Adrenal gland (tissue), 9 donors: ENCODE measurements at regions not wholly inside any gene's neighbourhood (a gene's known extent, or its start where the extent isn't known, plus 50 kb on each side); places are given as distances from the start of the nearest gene placed in this dataset.

ENCODE experiments used
- DNase-seq, 7 donors: peaks; one replicate each; pipeline ENCODE4 v3.0.0-alpha.2; 2019 to 2020
- H3K27ac ChIP-seq, 5 donors: fragments of 200-600 bp; sonication (generic) in 4 of 5; 1 replicate in 3 of 5; 2 replicates in 2 of 5; pipeline versions ENCODE4 v1.5.1 to v1.8.0; 2016 to 2020; ENCODE audit warnings: mild to moderate bottlenecking in 1 of 5
- H3K27me3 ChIP-seq: fragments of 200-600 bp; 2 replicates; pipeline ENCODE4 v1.8.0; 2021
- H3K36me3 ChIP-seq, 2 donors: fragments of 200-600 bp; replicated peaks in 1 of 2; 1 replicate in 1 of 2; 2 replicates in 1 of 2; pipeline versions ENCODE4 v1.5.1 to v1.8.0; 2018 to 2022
- H3K4me1 ChIP-seq, 2 donors: fragments of 200-600 bp; replicated peaks in 1 of 2; 1 replicate in 1 of 2; 2 replicates in 1 of 2; pipeline versions ENCODE4 v1.5.1 to v1.8.0; 2018 to 2021
- H3K4me3 ChIP-seq, 4 donors: fragments of 200-600 bp; sonication (generic) in 3 of 4; one replicate each; pipeline ENCODE4 v1.5.1; 2016 to 2018
- H3K9me3 ChIP-seq, 3 donors: fragments of 200-600 bp; sonication (generic) in 1 of 3; replicated peaks in 1 of 3; 1 replicate in 2 of 3; 2 replicates in 1 of 3; pipeline versions ENCODE4 v1.5.1 to v1.8.0; 2016 to 2021
- CTCF ChIP-seq, 6 experiments: fragments of 450-650 bp in 4 of 6; fragments of 200-600 bp in 2 of 6; sonication (generic) in 1 of 6; IDR thresholded peaks; 1 replicate in 5 of 6; 2 replicates in 1 of 6; pipeline versions ENCODE4 v1.5.1 to v1.8.0; 2016 to 2021; ENCODE audit warnings: antibody characterized with exemption in 6 of 6, mild to moderate bottlenecking in 2 of 6, moderate library complexity in 1 of 6
- POLR2A ChIP-seq, 2 donors: fragments of 450-650 bp; IDR thresholded peaks; one replicate each; pipeline ENCODE4 v1.6.1; 2017; ENCODE audit warnings: antibody characterized with exemption in 2 of 2, mild to moderate bottlenecking in 2 of 2, moderate library complexity in 1 of 2
- WGBS, 4 donors: extraction: QIAGEN DNeasy Blood & Tissue Kit in 2 of 4; methylation state at CpG; one replicate each; pipeline versions ENCODE4 v1.1.5 to v1.1.7; 2013 to 2017; 5-methylcytosine and 5-hydroxymethylcytosine counted together
- intact Hi-C, 2 donors: fragments of 100-400 bp; cut with DNase I; formaldehyde crosslinking; loops; one replicate each; pipeline versions ENCODE4 v1.14.1 to v1.15.0; 2022 to 2023
- donor health status: healthy with polysubstance abuse.
- donor health status: Bipolar disorder and iron deficiency.
- donor health status: DM: yes; HTN: yes; CAD: no.
- donor health status: DM: no; HTN: no; CAD: no.
- donor health status: DM: no; HTN: no; CAD: no.

DNA sequence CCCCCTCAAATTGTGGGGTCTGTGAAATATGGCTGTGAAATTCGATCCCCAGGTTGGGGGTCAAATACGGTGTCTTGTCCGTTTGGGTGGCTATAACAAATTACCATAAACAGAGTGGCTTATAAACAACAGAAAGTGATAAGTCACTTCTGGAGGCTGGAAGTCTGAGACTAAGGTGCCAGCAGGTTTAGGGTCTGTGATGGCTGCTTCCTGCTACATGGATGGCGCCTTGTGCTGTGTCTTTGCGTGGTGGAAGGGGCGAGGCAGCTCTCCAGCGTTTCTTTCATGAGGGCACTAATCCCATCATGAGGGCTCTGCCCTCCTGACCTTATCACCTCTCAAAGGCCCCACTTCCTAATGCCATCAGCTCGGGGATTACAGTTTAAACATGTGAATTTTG, 120.0 kb downstream of the IRF8 start:
- no peaks in the 10 kb centered on the region for H3K27me3 ChIP-seq
- 35 to 46% (median 42%) methylated on average over 8 of the region's 8 CpGs for WGBS, 4 donors
- H3K36me3 ChIP-seq: no peaks in the 10 kb centered on the region
- peaks cover 0 to 6% (median 0%) of the 10 kb centered on the region in 3 donors for H3K9me3 ChIP-seq
- no peaks in the 10 kb centered on the region for H3K4me1 ChIP-seq
- H3K27ac ChIP-seq: no peak overlapping the region
- no peak for TF ChIP-seq CTCF (IDR thresholded peaks at IDR 0.05)
- no peak for TF ChIP-seq POLR2A (IDR thresholded peaks at IDR 0.05)
- H3K4me3 ChIP-seq: no peak overlapping the region
- intact Hi-C loops: loop anchor here in 1 of 2 donors (5.0 kb wide), 1 partner anchor 197 kb away; no protein-coding TSS in a partner anchor
- peak in 1 of 7 donors; percentile 3 for DNase-seq

DNA sequence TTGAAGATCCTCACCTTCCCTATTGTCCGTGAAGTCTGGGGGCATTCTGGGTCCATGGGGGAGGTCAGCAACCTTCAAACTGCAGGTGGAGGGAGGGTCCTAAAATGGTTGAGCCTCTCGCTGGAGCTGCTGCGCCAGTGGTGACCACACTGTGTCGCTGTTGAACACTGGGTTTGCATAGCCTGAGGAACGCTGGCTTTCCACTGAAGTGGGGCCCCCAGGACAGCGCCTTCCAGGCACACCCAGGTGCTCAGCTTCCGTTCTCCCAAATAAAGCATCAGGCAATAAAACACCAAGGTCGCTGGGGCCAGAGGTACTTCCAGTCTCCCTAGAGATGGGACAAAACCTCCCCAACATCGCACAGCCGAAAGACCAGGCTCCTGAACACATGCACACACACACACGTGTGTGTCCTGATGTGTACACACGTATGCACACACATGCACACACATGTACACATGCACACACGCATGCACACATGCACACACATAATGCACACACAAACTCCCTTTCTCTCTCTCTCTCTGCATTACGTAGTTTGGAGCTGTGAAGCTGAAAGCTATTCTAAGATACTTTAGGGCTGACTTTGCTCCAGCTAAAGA, 120.6 kb downstream of the IRF8 start:
- TF ChIP-seq CTCF (IDR thresholded peaks at IDR 0.05): no peak
- TF ChIP-seq POLR2A (IDR thresholded peaks at IDR 0.05): no peak
- Histone ChIP-seq H3K27me3 (no peaks in the 10 kb centered on the region), H3K27ac (no peak overlapping the region), H3K4me3 (no peak overlapping the region), H3K9me3 (peaks cover 0 to 10% (median 0%) of the 10 kb centered on the region in 3 donors), H3K4me1 (peaks cover 0 to 3% of the 10 kb centered on the region in 2 donors), H3K36me3 (no peaks in the 10 kb centered on the region)
- 50 to 77% (median 63%) methylated on average over 9 to 14 of the region's 14 CpGs for WGBS, 4 donors
- intact Hi-C loops: loop anchor here in 1 of 2 donors (5.0 kb wide), 1 partner anchor 197 kb away; no protein-coding TSS in a partner anchor
- peak in 1 of 7 donors; percentile 7 for DNase-seq

GRCh38 chr16:86020971-86021370, 122.0 kb downstream of the IRF8 start:
- Histone ChIP-seq H3K9me3 (peaks cover 0 to 12% (median 0%) of the 10 kb centered on the region in 3 donors), H3K4me3 (no peak overlapping the region), H3K27me3 (no peaks in the 10 kb centered on the region), H3K4me1 (peaks cover 0 to 3% of the 10 kb centered on the region in 2 donors), H3K27ac (no peak overlapping the region), H3K36me3 (no peaks in the 10 kb centered on the region)
- peak in 1 of 7 donors; percentile 3 for DNase-seq
- 78 to 83% (median 79%) methylated on average over 6 to 7 of the region's 7 CpGs for WGBS, 4 donors
- intact Hi-C loops: no loop called here
- no peak for TF ChIP-seq POLR2A (IDR thresholded peaks at IDR 0.05)
- no peak for TF ChIP-seq CTCF (IDR thresholded peaks at IDR 0.05)

GRCh38 chr16:86022381-86022960, 123.5 kb downstream of the IRF8 start:
- no peak for TF ChIP-seq CTCF (IDR thresholded peaks at IDR 0.05)
- TF ChIP-seq POLR2A (IDR thresholded peaks at IDR 0.05): no peak
- H3K4me1 ChIP-seq: peaks cover 0 to 3% of the 10 kb centered on the region in 2 donors
- intact Hi-C loops: no loop called here
- H3K4me3 ChIP-seq: no peak overlapping the region
- no peaks in the 10 kb centered on the region for H3K36me3 ChIP-seq
- no peak overlapping the region for H3K27ac ChIP-seq
- DNase-seq: peak in 1 of 7 donors; percentile 6
- no peaks in the 10 kb centered on the region for H3K27me3 ChIP-seq
- H3K9me3 ChIP-seq: peaks cover 0 to 12% (median 0%) of the 10 kb centered on the region in 3 donors
- 26 to 49% (median 38%) methylated on average over 7 of the region's 7 CpGs for WGBS, 4 donors
